ENCODE measurements at regions not wholly inside any gene's neighbourhood (a gene's known extent, or its start where the extent isn't known, plus 50 kb on each side); places are given as distances from the start of the nearest gene placed in this dataset.

DNA sequence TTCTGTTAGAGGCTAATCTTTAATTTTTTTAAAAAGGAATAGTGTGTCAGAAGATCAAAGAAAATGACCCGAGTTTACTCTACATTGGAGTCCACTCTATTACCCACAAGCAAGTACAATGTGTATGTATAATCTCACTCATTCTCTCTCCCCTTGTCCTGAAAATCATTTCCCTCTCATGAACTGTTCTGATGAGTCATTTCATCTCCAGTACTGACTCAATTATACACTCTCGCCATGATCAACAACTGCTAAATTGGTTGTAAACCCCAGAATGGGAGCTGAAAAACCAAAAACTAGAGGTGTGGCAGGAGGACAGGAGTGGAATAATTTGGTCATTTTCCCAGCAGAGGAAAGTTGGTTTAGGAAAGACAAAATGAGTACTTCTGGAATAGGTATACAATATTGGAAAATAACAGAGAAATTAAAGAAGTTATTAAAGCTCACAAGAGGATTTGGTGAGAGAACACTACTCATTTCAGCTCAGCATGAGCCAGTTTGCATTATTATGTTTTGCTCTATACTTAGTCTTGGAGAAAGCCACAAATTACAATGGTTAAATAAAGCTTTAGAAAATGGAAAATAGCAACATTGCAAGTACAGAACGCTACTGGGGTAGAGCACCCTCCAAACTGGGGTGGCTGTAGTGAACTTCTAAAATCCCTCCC is 144.3 kb upstream of the PFN2 start:
- Histone ChIP-seq H3K4me3 (ENCODE audit: control insufficient read depth in 2 of 3, extremely low read depth in 1 of 3, insufficient read depth in 2 of 3, low read depth in 1 of 3, low read length in 3 of 3) (no peak overlapping the region), H3K27ac (ENCODE audit: control insufficient read depth, insufficient read depth, low read length) (no peak overlapping the region), H3K79me2 (ENCODE audit: control insufficient read depth, insufficient read depth, low read length) (no peaks in the 10 kb centered on the region), H3K36me3 (ENCODE audit: control insufficient read depth in 2 of 2, extremely low read depth in 1 of 2, insufficient read depth in 2 of 2, low read length in 2 of 2) (no peaks in the 10 kb centered on the region), H4K20me1 (ENCODE audit: control insufficient read depth, extremely low read depth, insufficient read depth, low read length) (no peaks in the 10 kb centered on the region), H3K4me2 (ENCODE audit: control insufficient read depth, extremely low read depth, insufficient read depth, low read depth, low read length) (no peak overlapping the region), H3K9me3 (ENCODE audit: control insufficient read depth, low read depth, low read length) (no peaks in the 10 kb centered on the region), H3K9me1 (ENCODE audit: control insufficient read depth, extremely low read depth, insufficient read depth, low read length) (no peaks in the 10 kb centered on the region), H2AFZ (ENCODE audit: control insufficient read depth, low read length) (no peak overlapping the region), H3K9ac (ENCODE audit: control insufficient read depth, extremely low read depth, insufficient read depth, low read length) (no peak overlapping the region), H3K4me1 (ENCODE audit: control insufficient read depth, extremely low read depth, insufficient read depth, low read length) (no peaks in the 10 kb centered on the region), H3K27me3 (ENCODE audit: control insufficient read depth, extremely low read depth, insufficient read depth, low read length) (peaks cover 5% of the 10 kb centered on the region)
- TF ChIP-seq EZH2 (IDR thresholded peaks at IDR 0.05; ENCODE audit: low read length) (no peak), CTCF (optimal IDR thresholded peaks at IDR 0.05 in 1 of 3, IDR thresholded peaks at IDR 0.05 in 1 of 3, conservative IDR thresholded peaks at IDR 0.05 in 1 of 3; ENCODE audit: extremely low read depth in 1 of 3, insufficient read depth in 2 of 3, low read length in 3 of 3) (no peak)
- DNase-seq (ENCODE audit: low read depth, low spot score) = no peak
- peak; percentile 44 for FAIRE-seq
- dilution Hi-C loops (cut with MboI; ENCODE audit: extremely low pct_ligation_motif_present, low sequenced_read_pairs) = no loop called here

DNA sequence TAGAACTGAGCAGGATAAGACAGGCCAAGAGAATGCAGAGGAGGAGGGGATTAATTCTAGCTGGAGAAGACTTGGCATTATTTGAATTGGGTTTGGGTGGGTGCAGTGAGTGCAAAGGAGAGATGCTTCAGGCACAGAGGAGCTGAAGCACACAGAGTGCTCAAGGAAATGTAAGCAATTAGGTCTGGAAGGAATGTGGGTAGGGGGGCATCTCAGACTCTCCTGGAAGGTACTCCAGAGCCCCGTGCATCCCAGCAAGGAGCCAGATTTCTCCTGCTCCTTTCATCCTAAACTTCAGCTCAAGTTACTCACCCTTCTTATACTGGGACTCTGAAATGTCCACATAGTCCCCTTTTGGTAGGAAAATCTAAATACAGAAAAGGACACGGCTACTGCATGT is 143.6 kb upstream of the PFN2 start:
- dilution Hi-C loops (cut with MboI; ENCODE audit: extremely low pct_ligation_motif_present, low sequenced_read_pairs) = no loop called here
- Histone ChIP-seq H3K27me3 (ENCODE audit: control insufficient read depth, extremely low read depth, insufficient read depth, low read length) (peaks cover 5% of the 10 kb centered on the region), H3K9ac (ENCODE audit: control insufficient read depth, extremely low read depth, insufficient read depth, low read length) (no peak overlapping the region), H3K9me3 (ENCODE audit: control insufficient read depth, low read depth, low read length) (no peaks in the 10 kb centered on the region), H3K27ac (ENCODE audit: control insufficient read depth, insufficient read depth, low read length) (no peak overlapping the region), H3K36me3 (ENCODE audit: control insufficient read depth in 2 of 2, extremely low read depth in 1 of 2, insufficient read depth in 2 of 2, low read length in 2 of 2) (no peaks in the 10 kb centered on the region), H4K20me1 (ENCODE audit: control insufficient read depth, extremely low read depth, insufficient read depth, low read length) (no peaks in the 10 kb centered on the region), H3K4me2 (ENCODE audit: control insufficient read depth, extremely low read depth, insufficient read depth, low read depth, low read length) (no peak overlapping the region), H3K9me1 (ENCODE audit: control insufficient read depth, extremely low read depth, insufficient read depth, low read length) (no peaks in the 10 kb centered on the region), H3K79me2 (ENCODE audit: control insufficient read depth, insufficient read depth, low read length) (no peaks in the 10 kb centered on the region), H3K4me3 (ENCODE audit: control insufficient read depth in 2 of 3, extremely low read depth in 1 of 3, insufficient read depth in 2 of 3, low read depth in 1 of 3, low read length in 3 of 3) (no peak overlapping the region), H2AFZ (ENCODE audit: control insufficient read depth, low read length) (no peak overlapping the region), H3K4me1 (ENCODE audit: control insufficient read depth, extremely low read depth, insufficient read depth, low read length) (no peaks in the 10 kb centered on the region)
- DNase-seq (ENCODE audit: low read depth, low spot score) (no peak), FAIRE-seq (no peak)
- TF ChIP-seq EZH2 (IDR thresholded peaks at IDR 0.05; ENCODE audit: low read length) (no peak), CTCF (optimal IDR thresholded peaks at IDR 0.05 in 1 of 3, IDR thresholded peaks at IDR 0.05 in 1 of 3, conservative IDR thresholded peaks at IDR 0.05 in 1 of 3; ENCODE audit: extremely low read depth in 1 of 3, insufficient read depth in 2 of 3, low read length in 3 of 3) (no peak)
